Fibroblast of mammary gland (primary cell): ENCODE measurements at regions not wholly inside any gene's neighbourhood (a gene's known extent, or its start where the extent isn't known, plus 50 kb on each side); places are given as distances from the start of the nearest gene placed in this dataset.
A peak's percentile ranks its signal among the peaks of the same experiment; 100 is the strongest.

ENCODE experiments used
- DNase-seq: peaks from one replicate; pipeline ENCODE4 v3.0.0-alpha.2; 2010; ENCODE audit warnings: low read depth
- H3K4me3 ChIP-seq: 2 replicates; pipeline ENCODE4 v1.5.1; 2011; ENCODE audit warnings: low read depth, mild to moderate bottlenecking, low read length, moderate library complexity; ENCODE audit not compliant: control insufficient read depth
- CTCF ChIP-seq: conservative IDR thresholded peaks from 2 replicates; pipeline ENCODE4 v1.5.1; 2011; ENCODE audit warnings: low read depth, low read length, inconsistent platforms; ENCODE audit not compliant: control insufficient read depth, insufficient read depth

- H3K4me3 ChIP-seq: no peak overlapping the region
- DNase-seq: no peak
- no peak for TF ChIP-seq CTCF
Measured at GRCh38 chr2:236748801-236749200, 179.2 kb downstream of the ACKR3 start.

GRCh38 chr2:236749346-236749745, 179.7 kb downstream of the ACKR3 start:
- TF ChIP-seq CTCF: no peak
- H3K4me3 ChIP-seq: no peak overlapping the region
- peak; percentile 80 for DNase-seq

- no peak overlapping the region for H3K4me3 ChIP-seq
- DNase-seq: no peak
- no peak for TF ChIP-seq CTCF
Measured at GRCh38 chr2:236752096-236752495, 182.5 kb downstream of the ACKR3 start.

- no peak for DNase-seq
- no peak for TF ChIP-seq CTCF
- no peak overlapping the region for H3K4me3 ChIP-seq
Measured at GRCh38 chr2:236753606-236754270, 184.1 kb downstream of the ACKR3 start.

- TF ChIP-seq CTCF: no peak
- no peak for DNase-seq
- no peak overlapping the region for H3K4me3 ChIP-seq
Measured at GRCh38 chr2:236754271-236754944, 184.8 kb downstream of the ACKR3 start.

GRCh38 chr2:236755278-236755840, 185.7 kb downstream of the ACKR3 start:
- no peak overlapping the region for H3K4me3 ChIP-seq
- no peak for TF ChIP-seq CTCF
- no peak for DNase-seq
